ENCODE measurements at regions not wholly inside any gene's neighbourhood (a gene's known extent, or its start where the extent isn't known, plus 50 kb on each side); places are given as distances from the start of the nearest gene placed in this dataset.

- TF ChIP-seq CTCF (IDR thresholded peaks at IDR 0.05; ENCODE audit: insufficient read depth, low read depth, low read length) = no peak
- TF ChIP-seq EZH2 (IDR thresholded peaks at IDR 0.05; ENCODE audit: insufficient read depth, low read length) = no peak
Measured at GRCh38 chr11:19565639-19566038, 147.0 kb upstream of the NAV2 start.
